IMR-90 (cell line): ENCODE measurements at regions not wholly inside any gene's neighbourhood (a gene's known extent, or its start where the extent isn't known, plus 50 kb on each side); places are given as distances from the start of the nearest gene placed in this dataset.

ENCODE experiments used
- ATAC-seq: fragments of 200-7000 bp; cut with Tn5 transposase; 2 replicates; pipeline ENCODE4 v1.9.1; 2020; ENCODE audit warnings: low read depth, mild to moderate bottlenecking, moderate library complexity
- BruUV-seq: library from RNA; stranded (reverse); fragments of 400-500 nt; replicated peaks from 2 replicates; lab custom pipeline; 2021; lab: Mats Ljungman, UMichigan
- CTCF ChIA-PET: fragments of 300-600 bp; formaldehyde crosslinking; extraction: SDS; loops from one replicate; lab custom pipeline; 2021; ENCODE audit warnings: antibody characterized with exemption; lab: Yijun Ruan, JAX
- POLR2A ChIA-PET: fragments of 300-600 bp; sonication (Branson Sonifier 250); formaldehyde crosslinking; loops from one replicate; lab custom pipeline; 2022; ENCODE audit warnings: antibody characterized with exemption; ENCODE audit not compliant: unreplicated experiment; lab: Charles Lee
- DNase-seq: peaks from one replicate; pipeline ENCODE4 v3.0.0; 2013
- H2AFZ ChIP-seq: replicated peaks from 2 replicates; pipeline ENCODE3; 2013; ENCODE audit warnings: low read length, mild to moderate bottlenecking; ENCODE audit not compliant: poor library complexity
- H2AK5ac ChIP-seq: 2 replicates; pipeline ENCODE4 v1.6.1; 2013; ENCODE audit warnings: low read depth, low read length, inconsistent platforms
- H2AK9ac ChIP-seq: replicated peaks from 2 replicates; pipeline ENCODE3; 2013; ENCODE audit warnings: mild to moderate bottlenecking, low read depth, low read length, moderate library complexity; ENCODE audit not compliant: poor library complexity
- H2BK120ac ChIP-seq: 2 replicates; pipeline ENCODE4 v1.6.1; 2013; ENCODE audit warnings: low read depth, low read length, inconsistent platforms
- H2BK15ac ChIP-seq: 3 replicates; pipeline ENCODE4 v1.6.1; 2013; ENCODE audit warnings: low read depth, low read length, inconsistent platforms
- H2BK20ac ChIP-seq: 2 replicates; pipeline ENCODE4 v1.6.1; 2013; ENCODE audit warnings: low read depth, mild to moderate bottlenecking, inconsistent platforms, low read length, moderate library complexity
- H2BK5ac ChIP-seq: 2 replicates; pipeline ENCODE4 v1.6.1; 2013; ENCODE audit warnings: mild to moderate bottlenecking, low read depth, low read length, inconsistent platforms; ENCODE audit not compliant: poor library complexity, severe bottlenecking
- H3K14ac ChIP-seq: replicated peaks from 2 replicates; pipeline ENCODE4 v1.6.1; 2013; ENCODE audit warnings: low read depth, low read length, inconsistent platforms
- H3K18ac ChIP-seq: 2 replicates; pipeline ENCODE4 v1.6.1; 2013; ENCODE audit warnings: low read depth, low read length, control low read depth
- H3K23ac ChIP-seq: 2 replicates; pipeline ENCODE4 v1.6.1; 2013; ENCODE audit warnings: low read depth, low read length, inconsistent platforms
- H3K27ac ChIP-seq: 2 replicates; pipeline ENCODE4 v1.5.1; 2013; ENCODE audit warnings: mild to moderate bottlenecking, control low read depth, low read length; ENCODE audit not compliant: insufficient read depth
- H3K27me3 ChIP-seq: 2 replicates; pipeline ENCODE4 v1.6.1; 2013; ENCODE audit warnings: low read length; ENCODE audit not compliant: control insufficient read depth, insufficient read depth
- H3K36me3 ChIP-seq: 2 replicates; pipeline ENCODE4 v1.6.1; 2013; ENCODE audit warnings: low read length, mixed read lengths; ENCODE audit not compliant: control insufficient read depth, insufficient read depth
- H3K4ac ChIP-seq: 2 replicates; pipeline ENCODE4 v1.6.1; 2013; ENCODE audit warnings: low read depth, low read length, inconsistent platforms
- H3K4me1 ChIP-seq: 2 replicates; pipeline ENCODE4 v1.6.1; 2013; ENCODE audit warnings: low read length, mixed read lengths; ENCODE audit not compliant: control insufficient read depth, insufficient read depth
- H3K4me2 ChIP-seq: 2 replicates; pipeline ENCODE4 v1.6.1; 2013; ENCODE audit warnings: low read depth, mild to moderate bottlenecking, control low read depth, low read length, moderate library complexity
- H3K4me3 ChIP-seq: 2 replicates; pipeline ENCODE4 v1.5.1; 2013; ENCODE audit warnings: low read depth, mild to moderate bottlenecking, control low read depth, low read length, moderate library complexity; ENCODE audit not compliant: insufficient read depth
- H3K56ac ChIP-seq: 2 replicates; pipeline ENCODE4 v1.6.1; 2013; ENCODE audit warnings: low read length, inconsistent platforms; ENCODE audit not compliant: insufficient read depth; ENCODE audit errors: extremely low read depth
- H3K79me1 ChIP-seq, 2 experiments: 2 replicates each; pipeline ENCODE4 v1.6.1; 2013; ENCODE audit warnings: low read length in 2 of 2, inconsistent platforms in 1 of 2, low read depth in 1 of 2
- H3K9ac ChIP-seq: 2 replicates; pipeline ENCODE4 v1.6.1; 2013; ENCODE audit warnings: low read depth, low read length, control low read depth
- H3K9me1 ChIP-seq: 2 replicates; pipeline ENCODE4 v1.6.1; 2013; ENCODE audit warnings: low read length, inconsistent platforms; ENCODE audit not compliant: insufficient read depth
- H3K9me3 ChIP-seq: 2 replicates; pipeline ENCODE4 v1.6.1; 2013; ENCODE audit warnings: low read length; ENCODE audit not compliant: control insufficient read depth, insufficient read depth
- H4K20me1 ChIP-seq: 2 replicates; pipeline ENCODE4 v1.6.1; 2013; ENCODE audit warnings: low read length, inconsistent platforms; ENCODE audit not compliant: insufficient read depth
- H4K5ac ChIP-seq: 2 replicates; pipeline ENCODE4 v1.6.1; 2013; ENCODE audit warnings: mild to moderate bottlenecking, low read depth, low read length, control low read depth
- H4K8ac ChIP-seq, 2 experiments: 2 replicates each; pipeline ENCODE4 v1.6.1; 2013; ENCODE audit warnings: low read depth in 2 of 2, low read length in 2 of 2, control low read depth in 1 of 2, inconsistent platforms in 1 of 2
- H4K91ac ChIP-seq: 2 replicates; pipeline ENCODE4 v1.6.1; 2013; ENCODE audit warnings: low read depth, low read length, inconsistent platforms; ENCODE audit not compliant: insufficient read depth
- BHLHE40 ChIP-seq: fragments of 150-350 bp; IDR thresholded peaks from 2 replicates; pipeline ENCODE4 v1.6.1; 2016; ENCODE audit warnings: mild to moderate bottlenecking, low read depth, low read length
- CEBPB ChIP-seq: IDR thresholded peaks from 2 replicates; pipeline ENCODE4 v1.6.1; 2012; ENCODE audit warnings: low read depth, low read length, improper control_type of control experiment
- FOS ChIP-seq: fragments of 150-350 bp; IDR thresholded peaks from 2 replicates; pipeline ENCODE4 v1.6.1; 2016; ENCODE audit warnings: low read depth, low read length
- MAZ ChIP-seq: IDR thresholded peaks from 2 replicates; pipeline ENCODE4 v1.6.1; 2012; ENCODE audit warnings: low read depth, mild to moderate bottlenecking, low read length, improper control_type of control experiment, moderate library complexity, borderline replicate concordance
- MXI1 ChIP-seq: IDR thresholded peaks from 2 replicates; pipeline ENCODE4 v1.6.1; 2012; ENCODE audit warnings: low read depth, mild to moderate bottlenecking, low read length, moderate library complexity, borderline replicate concordance
- POLR2A ChIP-seq: IDR thresholded peaks from 2 replicates; pipeline ENCODE4 v1.6.1; 2012; ENCODE audit warnings: mild to moderate bottlenecking, low read depth, low read length
- RAD21 ChIP-seq: IDR thresholded peaks from 2 replicates; pipeline ENCODE4 v1.6.1; 2012; ENCODE audit warnings: low read length, improper control_type of control experiment
- RCOR1 ChIP-seq: IDR thresholded peaks from 2 replicates; pipeline ENCODE4 v1.6.1; 2012; ENCODE audit warnings: mild to moderate bottlenecking, low read length, improper control_type of control experiment; ENCODE audit not compliant: insufficient replicate concordance
- RFX5 ChIP-seq: IDR thresholded peaks from 2 replicates; pipeline ENCODE4 v1.8.0; 2012; ENCODE audit warnings: low read depth, mild to moderate bottlenecking, low read length, moderate library complexity
- SMC3 ChIP-seq: fragments of 150-350 bp; IDR thresholded peaks from 2 replicates; pipeline ENCODE4 v1.6.1; 2016; ENCODE audit warnings: low read depth, mild to moderate bottlenecking, antibody characterized with exemption, low read length, moderate library complexity
- WGBS, 2 experiments: methylation state at CpG; one replicate each; pipeline versions ENCODE4 v1.1.5 to v1.1.7; 2013; ENCODE audit warnings: missing lambda C conversion rate in 2 of 2; ENCODE audit not compliant: insufficient read length in 1 of 2; ENCODE audit errors: extremely low coverage in 2 of 2; 5-methylcytosine and 5-hydroxymethylcytosine counted together
- dilution Hi-C: fragments of 300-500 bp; cut with HindIII; formaldehyde crosslinking; loops from one replicate; pipeline ENCODE4 v1.14.3; 2018; ENCODE audit warnings: low sequenced_read_pairs; ENCODE audit not compliant: unreplicated experiment
- in situ Hi-C: fragments of 300-500 bp; cut with MboI; formaldehyde crosslinking; loops from 3 replicates; pipeline ENCODE4 v1.14.3; 2019; ENCODE audit warnings: low sequenced_read_pairs, inconsistent platforms, mixed read lengths
- intact Hi-C: fragments of 100-400 bp; cut with micrococcal nuclease; formaldehyde crosslinking; loops from 2 replicates; pipeline ENCODE4 v1.10.0; 2022
- TF ChIP-seq, protein P1 (sequence below): fragments of 150-350 bp; IDR thresholded peaks from 2 replicates; pipeline ENCODE4 v1.6.1; 2016; ENCODE audit warnings: low read depth, mild to moderate bottlenecking, low read length, moderate library complexity, borderline replicate concordance
- TF ChIP-seq, protein P2 (sequence below): fragments of 150-350 bp; IDR thresholded peaks from 2 replicates; pipeline ENCODE4 v1.6.1; 2017; ENCODE audit warnings: mild to moderate bottlenecking, antibody characterized with exemption, low read length, low read depth
- TF ChIP-seq, protein P3 (sequence below): conservative IDR thresholded peaks from 2 replicates; pipeline ENCODE4 v1.5.1; 2012; ENCODE audit warnings: mild to moderate bottlenecking, low read depth, low read length, improper control_type of control experiment

DNA sequence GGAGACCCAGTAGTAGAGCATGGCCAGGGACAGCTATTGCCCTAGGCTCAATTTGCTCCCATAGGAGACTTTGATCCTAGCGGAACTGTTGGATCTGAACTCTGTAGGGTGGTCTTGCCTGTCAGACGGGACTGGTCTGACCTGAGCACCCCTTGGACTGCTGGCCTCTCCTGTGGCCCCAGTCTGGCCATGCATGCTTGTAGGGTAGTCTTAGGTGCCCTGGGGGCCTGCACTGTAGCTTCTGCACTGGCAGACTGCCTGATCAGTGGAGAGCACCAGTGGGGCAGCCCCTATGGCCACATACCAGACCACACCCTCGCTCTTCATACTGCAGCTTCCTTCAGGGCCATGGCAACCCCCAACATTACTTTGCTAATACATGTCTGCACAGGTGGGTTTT, 396.1 kb upstream of the GRAMD2B start:
- no peak overlapping the region for H3K4ac ChIP-seq
- H3K56ac ChIP-seq, result no peak overlapping the region
- in situ Hi-C loops, result no loop called here
- no peak overlapping the region for H3K23ac ChIP-seq
- dilution Hi-C loops, result no loop called here
- TF ChIP-seq POLR2A (no peak), MXI1 (no peak), MAZ (no peak), BHLHE40 (no peak), FOS (no peak), RFX5 (no peak), RCOR1 (no peak), CEBPB (no peak), SMC3 (no peak), RAD21 (no peak)
- TF ChIP-seq, protein P1, sequence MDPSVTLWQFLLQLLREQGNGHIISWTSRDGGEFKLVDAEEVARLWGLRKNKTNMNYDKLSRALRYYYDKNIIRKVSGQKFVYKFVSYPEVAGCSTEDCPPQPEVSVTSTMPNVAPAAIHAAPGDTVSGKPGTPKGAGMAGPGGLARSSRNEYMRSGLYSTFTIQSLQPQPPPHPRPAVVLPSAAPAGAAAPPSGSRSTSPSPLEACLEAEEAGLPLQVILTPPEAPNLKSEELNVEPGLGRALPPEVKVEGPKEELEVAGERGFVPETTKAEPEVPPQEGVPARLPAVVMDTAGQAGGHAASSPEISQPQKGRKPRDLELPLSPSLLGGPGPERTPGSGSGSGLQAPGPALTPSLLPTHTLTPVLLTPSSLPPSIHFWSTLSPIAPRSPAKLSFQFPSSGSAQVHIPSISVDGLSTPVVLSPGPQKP, result no peak
- TF ChIP-seq, protein P2, sequence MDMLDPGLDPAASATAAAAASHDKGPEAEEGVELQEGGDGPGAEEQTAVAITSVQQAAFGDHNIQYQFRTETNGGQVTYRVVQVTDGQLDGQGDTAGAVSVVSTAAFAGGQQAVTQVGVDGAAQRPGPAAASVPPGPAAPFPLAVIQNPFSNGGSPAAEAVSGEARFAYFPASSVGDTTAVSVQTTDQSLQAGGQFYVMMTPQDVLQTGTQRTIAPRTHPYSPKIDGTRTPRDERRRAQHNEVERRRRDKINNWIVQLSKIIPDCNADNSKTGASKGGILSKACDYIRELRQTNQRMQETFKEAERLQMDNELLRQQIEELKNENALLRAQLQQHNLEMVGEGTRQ, result no peak
- TF ChIP-seq, protein P3, sequence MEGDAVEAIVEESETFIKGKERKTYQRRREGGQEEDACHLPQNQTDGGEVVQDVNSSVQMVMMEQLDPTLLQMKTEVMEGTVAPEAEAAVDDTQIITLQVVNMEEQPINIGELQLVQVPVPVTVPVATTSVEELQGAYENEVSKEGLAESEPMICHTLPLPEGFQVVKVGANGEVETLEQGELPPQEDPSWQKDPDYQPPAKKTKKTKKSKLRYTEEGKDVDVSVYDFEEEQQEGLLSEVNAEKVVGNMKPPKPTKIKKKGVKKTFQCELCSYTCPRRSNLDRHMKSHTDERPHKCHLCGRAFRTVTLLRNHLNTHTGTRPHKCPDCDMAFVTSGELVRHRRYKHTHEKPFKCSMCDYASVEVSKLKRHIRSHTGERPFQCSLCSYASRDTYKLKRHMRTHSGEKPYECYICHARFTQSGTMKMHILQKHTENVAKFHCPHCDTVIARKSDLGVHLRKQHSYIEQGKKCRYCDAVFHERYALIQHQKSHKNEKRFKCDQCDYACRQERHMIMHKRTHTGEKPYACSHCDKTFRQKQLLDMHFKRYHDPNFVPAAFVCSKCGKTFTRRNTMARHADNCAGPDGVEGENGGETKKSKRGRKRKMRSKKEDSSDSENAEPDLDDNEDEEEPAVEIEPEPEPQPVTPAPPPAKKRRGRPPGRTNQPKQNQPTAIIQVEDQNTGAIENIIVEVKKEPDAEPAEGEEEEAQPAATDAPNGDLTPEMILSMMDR, result no peak
- no peak for ATAC-seq
- H4K20me1 ChIP-seq, result no peaks in the 10 kb centered on the region
- POLR2A ChIA-PET, result no interaction called here
- H3K4me3 ChIP-seq, result no peak overlapping the region
- intact Hi-C loops, result no loop called here
- no peaks in the 10 kb centered on the region for H3K9me3 ChIP-seq
- H4K5ac ChIP-seq, result no peak overlapping the region
- H3K79me1 ChIP-seq, result no peaks in the 10 kb centered on the region
- H2BK5ac ChIP-seq, result no peak overlapping the region
- H3K18ac ChIP-seq, result no peak overlapping the region
- no peak overlapping the region for H4K8ac ChIP-seq
- H2AK9ac ChIP-seq, result no peak overlapping the region
- BruUV-seq, result no TSS peak
- no peaks in the 10 kb centered on the region; the same call in 1 of the 2 replicates for H3K27me3 ChIP-seq
- no peak overlapping the region for H2AFZ ChIP-seq
- H3K14ac ChIP-seq, result no peak overlapping the region
- H3K36me3 ChIP-seq, result no peaks in the 10 kb centered on the region
- no peak overlapping the region for H2BK120ac ChIP-seq
- H3K27ac ChIP-seq, result no peak overlapping the region
- CTCF ChIA-PET, result no interaction called here
- no peak overlapping the region for H2AK5ac ChIP-seq
- H3K9ac ChIP-seq, result no peak overlapping the region
- no peaks in the 10 kb centered on the region for H3K4me1 ChIP-seq
- H2BK20ac ChIP-seq, result no peak overlapping the region
- no CpG with 5 or more reads among the region's 3 CpGs for WGBS, 2 experiments
- no peak overlapping the region for H4K91ac ChIP-seq
- no peaks in the 10 kb centered on the region for H3K9me1 ChIP-seq
- DNase-seq, result no peak
- no peak overlapping the region for H2BK15ac ChIP-seq
- no peak overlapping the region for H3K4me2 ChIP-seq
